SK-MEL-5 (cell line): ENCODE measurements at regions not wholly inside any gene's neighbourhood (a gene's known extent, or its start where the extent isn't known, plus 50 kb on each side); places are given as distances from the start of the nearest gene placed in this dataset.
"Not testable (repeated sequence)": the region's sequence is repeated elsewhere in the genome, so short reads cannot be mapped to it uniquely, and the experiment has no call there.

ENCODE experiments used
- DNase-seq: peaks from one replicate; pipeline ENCODE4 v3.0.0-alpha.2; 2016; ENCODE audit warnings: low read depth, low spot score
- in situ Hi-C: cut with HindIII; loops from 2 replicates; pipeline ENCODE4 v1.10.0; 2016; ENCODE audit warnings: low sequenced_read_pairs, high pct_unique_total_duplicates, low pct_unique_long_range_greater_than_20kb

- in situ Hi-C loops, result no loop called here
- no peak for DNase-seq
Observed at GRCh38 chr14:89672636-89673511, 255.8 kb upstream of the FOXN3 start.

- DNase-seq, result no peak
- in situ Hi-C loops, result no loop called here
Observed at GRCh38 chr14:89669193-89669592, 252.2 kb upstream of the FOXN3 start.

- in situ Hi-C loops, result no loop called here
- DNase-seq, result no peak
Observed at GRCh38 chr14:89667983-89668382, 250.9 kb upstream of the FOXN3 start.

- in situ Hi-C loops, DNase-seq: not testable (repeated sequence)
Observed at GRCh38 chr14:89665300-89666081, 248.5 kb upstream of the FOXN3 start.

GRCh38 chr14:89661392-89661791 lies 244.4 kb upstream of the FOXN3 start:
- no peak for DNase-seq
- in situ Hi-C loops, result no loop called here

- in situ Hi-C loops, result not testable (repeated sequence)
Observed at GRCh38 chr14:89660625-89661233, 243.7 kb upstream of the FOXN3 start.

GRCh38 chr14:89660166-89660565 lies 243.1 kb upstream of the FOXN3 start:
- in situ Hi-C loops, result no loop called here

More at GRCh38 chr14:89660625-89661233, 243.7 kb upstream of the FOXN3 start:
- DNase-seq, result not testable (repeated sequence)

GRCh38 chr14:89658977-89659670 lies 242.1 kb upstream of the FOXN3 start:
- in situ Hi-C loops, result no loop called here
- DNase-seq, result no peak

More at GRCh38 chr14:89660166-89660565, 243.1 kb upstream of the FOXN3 start:
- DNase-seq, result no peak

- DNase-seq, result no peak
- in situ Hi-C loops, result no loop called here
Observed at GRCh38 chr14:89657014-89657413, 240.0 kb upstream of the FOXN3 start.

- in situ Hi-C loops, result no loop called here
- no peak for DNase-seq
Observed at GRCh38 chr14:89654998-89655397, 238.0 kb upstream of the FOXN3 start.

- no peak for DNase-seq
- in situ Hi-C loops, result no loop called here
Observed at GRCh38 chr14:89652352-89652751, 235.3 kb upstream of the FOXN3 start.

- DNase-seq, result no peak
- in situ Hi-C loops, result no loop called here
Observed at GRCh38 chr14:89651805-89652204, 234.8 kb upstream of the FOXN3 start.

- no peak for DNase-seq
- in situ Hi-C loops, result no loop called here
Observed at GRCh38 chr14:89650077-89650978, 233.3 kb upstream of the FOXN3 start.

- DNase-seq, result no peak
- in situ Hi-C loops, result no loop called here
Observed at GRCh38 chr14:89649451-89650075, 232.5 kb upstream of the FOXN3 start.

GRCh38 chr14:89648924-89649323 lies 231.9 kb upstream of the FOXN3 start:
- in situ Hi-C loops, result no loop called here
- no peak for DNase-seq

- no peak for DNase-seq
- in situ Hi-C loops, result no loop called here
Observed at GRCh38 chr14:89648510-89648909, 231.5 kb upstream of the FOXN3 start.
